GM12892 (cell line): ENCODE measurements at regions not wholly inside any gene's neighbourhood (a gene's known extent, or its start where the extent isn't known, plus 50 kb on each side); places are given as distances from the start of the nearest gene placed in this dataset.

Experiments
- POLR2A ChIP-seq: IDR thresholded peaks from 2 replicates; pipeline ENCODE4 v1.6.1; 2011; ENCODE audit warnings: low read depth, low read length, control low read depth
- POLR2AphosphoS5 ChIP-seq: IDR thresholded peaks from 2 replicates; pipeline ENCODE4 v1.6.1; 2011; ENCODE audit warnings: low read depth, low read length, control low read depth

DNA sequence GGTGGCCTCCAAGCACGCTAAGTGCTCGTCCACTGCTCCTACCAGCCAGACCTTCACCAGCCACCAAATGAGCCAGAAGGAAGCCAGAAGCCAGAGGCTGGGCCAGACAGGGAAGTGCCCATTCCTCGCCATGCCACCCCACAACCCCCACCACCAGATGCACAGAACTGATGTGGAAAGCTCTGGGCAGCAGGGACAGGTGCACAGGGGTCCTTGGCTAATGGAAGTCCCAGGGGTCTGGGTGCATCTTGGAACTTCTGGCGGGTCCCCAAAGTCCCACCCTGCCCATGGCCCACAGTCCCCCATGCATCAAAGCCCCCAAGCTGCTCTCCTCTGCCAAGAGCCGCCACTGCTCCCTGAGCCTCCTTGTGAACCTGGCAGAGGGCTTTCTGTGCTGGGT lies 173.1 kb upstream of the ID2 start:
- TF ChIP-seq POLR2A (no peak), POLR2AphosphoS5 (no peak)
